ELF-1 (cell line): ENCODE measurements at regions not wholly inside any gene's neighbourhood (a gene's known extent, or its start where the extent isn't known, plus 50 kb on each side); places are given as distances from the start of the nearest gene placed in this dataset.

ENCODE experiments used
- DNase-seq: peaks from one replicate; pipeline ENCODE4 v3.0.0-alpha.2; 2016; ENCODE audit warnings: low read depth, low spot score

DNA sequence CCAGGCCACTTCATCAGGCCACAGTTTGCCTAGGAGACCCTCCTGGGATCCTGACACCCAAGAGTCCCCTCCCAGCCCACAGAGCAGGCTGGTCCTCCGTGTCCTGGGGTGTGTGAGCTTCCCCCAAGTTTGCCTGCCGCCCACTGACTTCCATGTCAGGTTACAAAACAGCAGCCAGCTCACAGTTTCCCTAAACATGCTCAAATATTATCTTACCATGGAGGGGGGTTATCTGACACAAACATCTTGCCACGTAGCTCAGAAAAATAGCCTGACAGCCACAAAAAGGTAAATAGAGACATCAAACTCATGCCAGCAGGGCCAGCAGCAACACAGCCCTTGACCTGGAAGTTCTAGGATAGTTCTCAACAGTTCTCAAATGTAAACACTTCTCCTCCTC, 346.5 kb downstream of the TNS1 start:
- DNase-seq: no peak

DNA sequence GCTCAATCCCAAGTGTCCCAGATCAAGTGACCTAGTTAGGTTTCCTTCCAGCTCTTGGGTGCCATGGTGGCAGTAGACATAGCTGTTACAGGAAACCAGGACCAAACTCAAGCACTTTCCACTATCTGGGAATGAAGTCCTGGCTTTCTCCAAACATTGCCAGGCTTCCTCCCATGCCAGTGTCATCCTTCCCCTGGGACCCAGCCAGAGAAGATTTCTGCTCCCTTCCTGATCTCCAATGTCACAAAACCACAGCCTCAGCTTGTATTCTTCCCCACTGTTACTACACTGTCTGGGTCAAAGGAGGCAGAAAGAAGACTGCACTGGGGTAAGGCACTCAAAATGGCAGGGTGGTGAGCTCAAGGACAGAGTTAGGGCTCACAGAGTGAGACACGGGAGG, 347.1 kb downstream of the TNS1 start:
- no peak for DNase-seq

DNA sequence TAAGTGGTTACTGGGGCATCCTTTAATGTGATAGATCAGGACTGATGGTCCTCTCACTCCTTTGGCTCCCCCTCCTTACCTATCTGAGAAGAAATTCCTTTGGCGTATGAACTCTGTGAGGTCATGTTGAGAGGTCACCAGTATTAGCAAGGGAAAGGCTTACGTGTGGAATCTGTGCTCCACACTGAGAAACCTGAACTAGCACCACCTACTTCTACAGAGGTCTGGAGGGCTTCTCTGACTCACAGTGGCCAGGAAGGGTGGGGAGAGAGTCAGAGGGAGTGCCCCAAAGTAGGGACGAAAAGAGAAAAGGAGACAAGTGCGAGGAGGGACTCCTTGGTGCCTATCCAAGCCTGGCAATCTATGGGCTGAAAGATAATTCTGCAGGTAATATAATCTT, 348.6 kb downstream of the TNS1 start:
- peak; percentile 16 for DNase-seq

DNA sequence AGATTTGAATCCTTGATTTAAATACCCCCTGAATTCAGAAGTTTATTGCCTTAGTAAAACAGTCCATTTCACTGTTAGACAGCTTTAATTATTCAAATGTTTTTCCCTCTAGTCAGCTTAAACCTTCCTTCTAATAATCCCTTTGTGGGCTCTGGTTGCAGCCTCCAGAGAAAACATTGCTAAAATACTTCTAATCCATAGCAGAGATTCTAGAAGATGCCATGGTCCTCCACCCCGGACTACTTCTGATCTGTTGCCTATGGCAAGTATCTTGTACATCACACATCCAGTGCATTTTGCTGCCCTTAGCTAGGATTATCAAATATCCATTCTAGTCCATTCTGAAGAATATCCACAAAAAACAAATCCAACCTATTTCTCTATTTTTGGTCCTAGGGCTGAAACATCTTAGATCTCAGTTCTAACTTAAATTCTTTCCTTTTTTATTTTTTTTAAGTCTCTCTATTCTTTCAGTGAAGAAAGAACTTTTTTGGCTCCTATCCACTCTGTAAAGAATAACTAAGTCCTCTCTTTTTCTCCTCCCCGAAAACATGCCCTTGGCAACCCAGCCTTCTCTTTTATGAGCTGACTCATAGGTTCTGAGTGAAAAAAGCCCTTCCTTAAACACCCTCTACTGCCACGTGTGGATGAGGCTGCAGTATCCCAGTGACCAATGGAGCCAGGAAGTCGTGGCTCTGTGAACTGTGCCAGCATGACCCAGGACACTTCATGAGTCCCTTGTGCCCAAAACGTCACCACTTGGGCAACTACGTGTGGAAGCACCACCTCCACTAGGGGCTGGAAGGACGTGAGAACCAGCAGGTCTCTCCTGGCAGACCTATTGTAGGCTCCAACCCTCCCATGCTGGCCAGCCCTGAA, 349.8 kb downstream of the TNS1 start:
- peak; percentile 39 for DNase-seq

DNA sequence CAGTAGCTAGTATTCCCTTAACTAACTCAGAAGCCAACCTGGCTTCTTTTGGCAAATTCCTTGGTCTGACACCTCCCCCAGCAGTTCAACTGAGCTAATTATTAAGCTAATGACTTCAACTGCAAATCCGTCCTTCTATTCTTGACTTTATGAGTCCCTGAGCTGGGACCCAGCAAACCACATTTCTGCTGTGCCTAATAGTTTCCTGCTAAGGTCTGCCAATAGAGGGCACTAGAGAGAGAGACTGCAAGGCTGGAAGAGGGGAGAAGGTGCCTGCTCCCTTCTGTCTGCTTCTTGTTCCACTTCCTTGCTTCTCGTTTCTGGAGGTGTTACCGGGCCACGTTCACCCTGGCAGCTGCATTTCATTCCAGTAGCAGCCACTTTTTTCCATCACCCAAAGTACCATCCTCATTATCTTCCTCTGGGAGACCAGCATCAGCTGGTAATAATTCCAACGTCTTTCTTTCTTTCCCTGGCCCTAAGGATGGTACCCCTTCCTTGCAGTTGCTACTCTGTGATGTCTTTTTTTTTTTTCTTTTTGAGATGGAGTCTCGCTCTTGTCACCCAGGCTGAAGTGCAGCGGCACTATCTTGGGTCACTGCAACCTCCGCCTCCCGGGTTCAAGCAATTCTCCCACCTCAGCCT, 352.0 kb downstream of the TNS1 start:
- DNase-seq: peak; percentile 83

DNA sequence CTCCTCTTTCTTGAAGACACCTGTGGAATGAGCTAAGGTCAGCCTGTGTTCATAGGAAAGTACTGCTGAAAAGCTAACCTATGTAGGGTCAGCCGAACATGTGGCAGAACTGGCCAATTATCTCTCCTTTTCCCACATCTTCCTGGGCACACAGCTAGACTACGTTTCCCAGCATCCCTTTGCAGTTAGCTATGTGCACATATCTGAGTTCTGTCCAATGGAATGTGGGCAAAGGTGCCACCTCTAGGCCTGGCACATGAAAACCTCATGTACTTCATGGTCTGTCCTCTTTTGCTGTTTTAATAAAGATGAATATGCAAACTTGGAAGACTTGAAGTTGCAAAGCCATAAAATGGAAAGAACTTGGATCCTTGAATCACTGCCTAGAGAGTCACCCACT, 352.6 kb downstream of the TNS1 start:
- peak; percentile 10 for DNase-seq

DNA sequence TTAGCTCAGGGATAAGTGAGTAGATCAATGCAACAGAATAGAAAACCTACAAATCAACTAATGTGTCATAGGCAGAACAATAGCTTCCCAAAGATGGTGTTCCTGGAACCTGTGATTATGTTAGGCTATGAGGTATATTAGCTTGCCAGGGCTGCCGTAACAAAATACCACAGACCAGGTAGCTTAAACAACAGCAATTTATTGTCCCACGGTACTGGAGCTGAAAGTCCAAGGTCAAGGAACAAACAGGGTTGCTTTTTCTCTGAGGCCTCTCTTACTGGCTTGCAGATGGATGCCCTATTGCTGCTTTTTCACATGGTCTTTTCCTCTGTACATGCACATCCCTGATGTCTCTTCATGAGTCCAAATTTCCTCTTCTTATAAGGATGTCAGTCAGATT, 354.9 kb downstream of the TNS1 start:
- no peak for DNase-seq

DNA sequence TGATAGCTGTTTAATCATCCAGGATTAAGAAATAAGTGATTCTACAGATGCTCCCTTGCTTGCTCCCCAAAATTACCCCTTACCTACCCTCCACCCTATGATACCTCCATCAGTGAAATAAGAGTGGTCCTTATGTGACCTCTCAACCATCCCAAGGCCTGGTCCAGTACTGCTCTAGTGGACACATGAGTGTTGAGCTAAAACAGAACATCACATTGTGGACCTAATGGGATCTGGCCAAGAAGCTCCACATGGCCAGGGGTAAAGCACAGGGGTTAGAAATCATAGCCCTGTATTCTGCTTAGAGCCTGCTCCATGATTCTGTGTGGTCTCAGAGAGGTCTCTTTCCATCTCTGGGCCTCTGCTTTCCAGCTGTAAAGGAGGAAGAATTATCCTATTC, 355.6 kb downstream of the TNS1 start:
- no peak for DNase-seq

DNA sequence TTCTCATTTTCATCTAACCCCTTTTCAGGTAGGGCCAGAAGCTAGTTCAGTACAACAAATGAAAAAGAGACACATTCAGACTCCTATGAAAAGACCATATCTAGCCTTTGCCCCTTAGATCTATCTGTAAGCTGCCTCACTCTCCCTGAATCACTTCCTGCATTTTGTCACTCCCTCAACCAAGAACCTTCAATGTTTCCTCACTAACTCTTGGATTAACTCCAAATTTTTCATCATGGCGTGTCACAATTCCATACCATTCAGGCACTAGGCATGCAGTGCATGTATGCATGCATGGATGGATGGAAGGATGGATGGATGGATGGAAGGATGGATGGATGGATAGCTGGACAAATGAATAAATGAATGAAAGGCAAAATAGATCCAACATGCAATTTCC, 356.9 kb downstream of the TNS1 start:
- DNase-seq: no peak

DNA sequence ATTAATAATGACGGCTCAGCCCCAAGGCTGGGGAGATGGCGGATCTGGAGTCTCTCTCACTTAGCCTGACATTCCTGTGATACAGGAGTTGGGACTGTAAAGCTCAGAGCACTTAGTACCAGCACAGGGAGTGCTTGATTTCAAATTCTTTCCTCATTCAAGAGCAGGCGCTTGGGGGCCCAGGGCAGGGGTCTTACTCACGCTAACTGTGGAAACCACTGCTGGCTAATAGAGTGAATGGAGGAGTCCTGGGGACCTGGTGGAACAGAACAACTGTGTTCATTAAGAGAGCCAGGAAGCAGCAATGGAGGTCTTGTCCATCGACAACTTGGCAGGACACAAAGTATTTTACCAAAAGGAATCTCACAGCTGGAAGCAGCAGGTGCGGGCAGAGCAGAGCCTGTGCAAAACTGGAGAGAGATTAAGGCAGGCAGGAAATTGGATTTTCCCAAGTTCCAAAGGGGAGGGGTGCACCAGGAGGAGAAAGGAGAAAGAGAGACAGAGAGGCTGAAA, 358.9 kb downstream of the TNS1 start:
- DNase-seq: peak; percentile 59

DNA sequence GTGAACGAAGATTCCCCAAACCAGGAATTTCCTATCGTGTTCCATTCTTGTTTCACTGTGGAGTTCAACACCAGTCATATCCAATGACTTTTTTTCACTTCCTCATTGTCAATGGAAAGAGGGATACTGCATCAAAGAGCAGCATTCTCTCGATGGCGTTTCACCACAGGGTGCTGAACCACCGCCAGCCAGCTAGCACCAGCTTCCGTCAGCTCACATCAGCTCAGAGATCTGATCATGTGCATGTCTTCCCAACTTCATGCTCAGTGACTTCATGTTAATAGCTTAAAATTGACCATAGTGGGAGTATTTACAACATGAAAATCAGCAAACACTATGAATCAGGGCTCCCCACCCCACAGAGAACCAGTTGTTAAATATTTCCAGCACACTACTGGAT, 359.9 kb downstream of the TNS1 start:
- no peak for DNase-seq

DNA sequence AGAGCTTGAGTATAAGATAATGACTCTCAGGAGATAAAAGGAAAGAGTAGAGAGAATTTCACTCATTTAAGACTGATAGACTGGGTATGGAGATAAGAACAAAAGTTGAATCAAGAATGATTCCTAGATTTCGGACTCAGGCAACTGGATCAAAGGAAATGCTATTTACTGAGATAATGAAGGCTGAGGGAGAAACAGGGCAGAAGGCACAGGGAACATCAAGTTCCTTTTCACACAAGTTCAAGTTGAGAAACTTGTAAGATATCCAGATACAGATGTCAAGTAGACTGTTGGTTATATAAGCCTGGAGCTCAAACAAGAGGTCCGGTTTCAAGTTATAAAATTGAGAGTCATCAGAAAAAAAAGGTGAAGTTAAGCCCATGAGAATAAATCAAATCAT, 360.8 kb downstream of the TNS1 start:
- DNase-seq: no peak

DNA sequence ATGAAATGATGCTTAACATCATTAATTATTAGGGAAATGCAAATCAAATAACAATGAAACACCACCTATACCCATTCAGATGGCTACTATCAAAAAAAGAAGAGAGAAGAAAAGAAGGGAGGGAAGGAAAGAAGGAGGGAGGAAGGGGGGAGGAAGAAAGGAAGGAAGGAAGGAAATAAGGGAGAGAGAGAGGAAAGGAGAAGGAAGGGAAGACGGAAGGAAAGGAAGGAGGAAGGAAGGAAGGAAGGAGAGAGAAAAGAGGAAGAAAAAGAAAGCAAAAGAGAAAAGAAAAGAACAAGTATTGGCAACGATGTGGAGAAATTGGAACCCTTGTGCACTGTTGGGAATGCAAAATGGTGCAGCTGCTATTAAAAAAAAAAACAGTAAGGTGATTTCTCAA, 363.3 kb downstream of the TNS1 start:
- DNase-seq: no peak

DNA sequence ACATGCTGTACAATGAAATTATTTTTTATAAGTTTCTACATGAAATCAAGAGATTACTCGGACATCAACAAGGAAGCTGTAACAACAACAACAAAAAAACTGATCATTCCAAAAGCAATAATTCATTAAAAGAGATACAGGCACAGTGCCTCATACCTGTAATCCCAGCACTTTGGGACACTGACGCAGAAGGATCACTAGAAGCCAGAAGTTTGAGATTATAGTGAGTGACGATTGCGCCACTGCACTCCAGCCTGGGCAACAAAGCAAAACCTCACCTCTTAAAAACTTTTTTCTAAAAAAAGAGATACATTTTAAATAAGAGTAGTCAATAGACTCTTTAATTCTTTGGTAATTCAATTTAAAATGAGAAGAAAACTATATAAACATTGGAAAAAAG, 364.3 kb downstream of the TNS1 start:
- DNase-seq: no peak

DNA sequence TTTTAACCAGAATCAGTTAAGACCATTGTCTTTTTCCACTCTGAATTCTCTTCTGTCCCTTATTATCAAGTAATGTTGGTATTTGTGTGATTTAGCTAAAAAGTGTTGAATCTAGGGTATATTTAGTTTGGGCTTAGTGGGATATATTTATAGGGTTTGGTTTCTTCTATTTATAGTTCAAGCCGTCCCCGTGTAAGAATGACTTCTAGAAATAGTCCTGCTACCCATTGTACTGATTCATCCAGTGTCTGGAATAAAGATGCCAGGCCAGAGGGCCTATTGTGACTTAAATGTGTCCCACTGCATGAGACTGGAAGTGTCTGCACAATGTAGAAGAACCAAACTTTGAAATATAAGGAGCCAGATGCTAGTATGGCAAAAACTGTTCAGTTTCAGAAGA, 364.8 kb downstream of the TNS1 start:
- no peak for DNase-seq

DNA sequence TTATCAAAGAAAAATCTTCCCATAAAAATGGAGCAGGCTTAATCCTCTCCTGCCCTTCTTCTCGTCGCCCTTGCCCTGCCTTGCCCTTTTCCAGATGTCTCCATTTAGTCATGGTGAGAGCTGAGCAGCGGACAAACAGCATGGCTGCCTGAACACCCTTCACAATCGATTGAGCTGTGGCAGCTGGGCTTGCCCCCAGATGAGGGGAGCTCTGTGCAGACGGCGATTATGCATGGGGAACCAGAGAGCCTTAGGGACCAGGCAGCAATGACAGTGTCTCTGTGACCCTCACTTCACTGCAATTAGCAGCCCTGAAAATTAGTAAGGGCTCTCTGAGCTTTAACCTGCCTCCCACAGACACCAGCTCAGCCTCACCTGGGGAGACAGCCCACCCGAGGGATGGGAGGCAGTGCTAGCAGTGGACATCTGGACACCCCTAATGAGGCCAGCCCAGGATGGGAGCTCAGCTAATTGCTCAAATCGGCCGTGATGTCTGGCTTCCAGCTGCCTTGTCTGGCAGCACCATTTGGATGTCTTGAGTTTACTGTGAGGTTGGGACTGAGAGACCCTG, 365.7 kb downstream of the TNS1 start:
- DNase-seq: no peak

DNA sequence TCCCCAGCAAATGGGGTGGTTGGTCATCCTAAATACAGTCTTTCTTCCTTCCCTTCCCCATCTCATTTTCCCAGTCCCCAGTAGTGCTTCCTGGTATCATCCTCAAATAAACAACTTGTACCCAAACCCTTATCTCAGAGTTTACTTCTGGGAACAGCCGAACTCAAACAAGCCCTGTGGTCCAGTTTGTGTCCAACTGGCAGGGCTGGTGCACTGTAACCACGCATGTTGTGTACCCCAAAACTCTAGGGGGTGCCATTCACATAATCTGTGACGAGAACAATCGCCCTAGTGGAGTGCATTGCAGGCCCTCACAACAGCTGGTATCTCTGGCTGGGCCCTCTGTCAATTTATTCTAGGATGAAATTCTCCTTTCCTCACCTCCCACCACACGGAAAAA, 366.2 kb downstream of the TNS1 start:
- DNase-seq: no peak

DNA sequence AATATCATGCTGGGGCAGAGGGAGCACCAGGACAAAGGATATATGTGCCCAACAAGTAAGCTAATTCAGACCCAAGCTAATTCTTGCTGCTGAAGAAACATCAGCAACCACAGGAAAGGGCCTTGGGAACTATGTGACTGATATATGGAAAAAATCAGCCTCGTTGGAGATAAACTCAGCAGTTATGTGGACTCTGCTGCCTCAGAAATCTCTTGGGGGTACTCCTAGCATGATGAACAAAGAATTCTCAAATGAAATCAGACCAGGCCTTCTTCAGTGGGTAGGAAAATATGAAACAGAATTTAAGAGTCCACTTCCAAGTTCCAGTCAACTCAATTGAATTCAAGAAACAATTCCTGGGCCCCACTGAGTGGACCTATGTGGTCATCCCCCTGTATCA, 367.9 kb downstream of the TNS1 start:
- DNase-seq: no peak

DNA sequence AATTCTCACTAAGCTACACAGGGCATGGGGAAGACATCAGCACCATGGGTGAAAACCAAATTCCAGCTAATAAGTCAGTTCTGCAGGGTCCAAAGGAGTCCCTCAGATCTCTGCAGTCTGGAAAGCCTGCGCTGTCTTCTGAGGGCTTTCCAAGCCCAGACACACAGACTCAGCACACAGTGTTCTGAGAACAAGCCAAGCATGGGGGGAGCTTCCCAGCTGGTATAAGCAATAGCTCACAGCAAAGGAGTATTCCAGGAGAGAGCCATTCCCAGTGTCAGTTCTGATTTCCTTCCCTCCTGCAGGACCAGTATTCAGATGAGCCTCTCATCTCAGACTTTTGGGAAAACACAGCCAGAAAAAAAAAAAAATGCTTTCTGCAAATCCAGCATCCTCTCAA, 370.8 kb downstream of the TNS1 start:
- DNase-seq: no peak

DNA sequence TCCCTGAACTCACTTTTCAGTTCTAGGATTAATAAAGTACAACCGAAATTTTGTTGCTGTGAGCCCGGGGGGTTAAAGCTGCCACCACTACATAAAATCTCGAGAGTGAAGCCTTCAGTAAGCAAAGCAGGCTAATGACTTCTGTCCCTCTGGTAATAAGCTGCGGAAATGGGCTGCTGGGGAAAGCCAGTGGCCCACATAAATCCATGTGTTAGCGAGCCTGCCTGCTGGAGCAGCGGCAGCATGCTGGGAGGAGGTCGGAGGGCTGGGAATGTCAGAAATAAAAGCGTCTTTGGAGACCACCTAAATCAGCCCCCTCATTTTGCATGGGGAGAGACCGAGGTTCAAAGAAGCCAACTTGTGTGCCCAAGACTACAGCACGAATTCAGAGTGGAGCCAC, 371.7 kb downstream of the TNS1 start:
- DNase-seq: no peak

DNA sequence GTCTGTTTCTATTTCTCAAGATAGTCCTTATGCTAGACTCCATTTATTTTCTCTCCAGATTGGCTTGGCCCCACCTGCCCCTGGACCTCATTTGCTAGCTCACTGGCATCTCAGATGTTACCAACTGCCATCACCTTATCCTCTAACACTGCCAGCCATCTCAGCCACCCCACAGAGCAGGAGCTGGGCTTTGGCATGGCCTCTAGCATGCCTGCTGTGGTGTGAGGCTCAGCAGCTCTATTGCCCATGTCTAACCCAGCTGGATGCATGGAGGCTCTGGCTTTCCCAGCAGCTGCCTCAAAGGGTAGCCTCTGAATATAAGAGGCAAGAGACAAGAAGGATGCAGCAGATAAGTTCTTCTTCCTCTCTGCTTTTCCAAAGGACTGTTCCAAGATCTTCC, 373.4 kb downstream of the TNS1 start:
- DNase-seq: no peak

DNA sequence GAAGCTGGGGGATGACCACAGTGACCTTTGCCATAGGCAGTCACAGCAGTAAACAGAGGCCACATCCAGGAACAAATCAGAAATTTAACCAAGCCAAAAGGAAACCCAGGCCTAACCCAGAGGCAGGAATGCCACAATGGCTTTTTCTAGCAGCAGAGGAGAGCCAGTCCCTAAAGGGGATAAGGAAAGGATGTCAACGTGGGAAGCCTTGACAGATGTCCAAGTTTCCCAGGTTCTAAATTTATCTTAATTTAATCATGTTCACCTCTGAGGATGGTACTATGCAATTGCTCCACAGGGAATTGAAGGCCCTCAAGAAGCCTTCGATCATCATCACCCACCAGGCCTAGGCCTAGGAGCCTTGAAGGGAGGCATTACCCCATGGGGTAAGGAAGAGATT, 374.7 kb downstream of the TNS1 start:
- no peak for DNase-seq

DNA sequence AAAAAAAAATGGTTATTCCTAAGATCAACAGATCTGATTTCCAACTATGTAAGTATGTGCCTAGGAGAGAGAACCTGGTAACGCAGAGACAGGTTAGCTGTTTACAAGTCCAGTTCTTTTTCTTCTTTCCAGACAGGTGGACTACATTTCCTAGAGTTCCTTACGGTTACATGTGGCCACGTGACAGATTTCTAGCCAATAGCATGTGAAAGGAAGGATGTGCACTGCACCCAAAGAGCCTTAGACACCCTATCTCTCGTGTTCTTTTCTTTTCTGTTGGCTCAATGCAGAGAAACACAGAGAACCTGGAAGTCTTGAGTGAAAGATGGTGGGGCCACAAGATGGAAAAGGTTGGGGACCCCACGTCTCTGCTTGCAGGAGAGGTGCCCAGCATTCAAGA, 375.9 kb downstream of the TNS1 start:
- no peak for DNase-seq
